CD4-positive, alpha-beta T cell treated with Interleukin-6 at 100 ng/mL for 8 hours (primary cell): ENCODE measurements at regions not wholly inside any gene's neighbourhood (a gene's known extent, or its start where the extent isn't known, plus 50 kb on each side); places are given as distances from the start of the nearest gene placed in this dataset.

Source experiments
- DNase-seq: peaks from one replicate; pipeline ENCODE4 v3.0.0-alpha.2; 2020; ENCODE audit warnings: mixed read lengths, low spot score

GRCh38 chr21:35933466-35933865 lies 126.9 kb downstream of the SETD4 start:
- DNase-seq, result no peak

- DNase-seq, result peak; percentile 21
These were observed 128.0 kb downstream of the SETD4 start for GRCh38 chr21:35932232-35932911.

GRCh38 chr21:35929901-35930300 lies 130.4 kb downstream of the SETD4 start:
- no peak for DNase-seq

GRCh38 chr21:35927262-35927661 lies 133.1 kb downstream of the SETD4 start:
- no peak for DNase-seq

- no peak for DNase-seq
These were observed 134.2 kb downstream of the SETD4 start for GRCh38 chr21:35926003-35926740.

- no peak for DNase-seq
These were observed 134.8 kb downstream of the SETD4 start for GRCh38 chr21:35925497-35925896.

- no peak for DNase-seq
These were observed 135.5 kb downstream of the SETD4 start for GRCh38 chr21:35924714-35925301.

- DNase-seq, result no peak
These were observed 136.4 kb downstream of the SETD4 start for GRCh38 chr21:35923971-35924370.

GRCh38 chr21:35922618-35923017 lies 137.7 kb downstream of the SETD4 start:
- no peak for DNase-seq

- no peak for DNase-seq
These were observed 138.9 kb downstream of the SETD4 start for GRCh38 chr21:35921471-35921870.

- DNase-seq, result no peak
These were observed 139.9 kb downstream of the SETD4 start for GRCh38 chr21:35920436-35920835.

GRCh38 chr21:35915030-35915429 lies 145.3 kb downstream of the SETD4 start:
- DNase-seq, result no peak

- DNase-seq, result no peak
These were observed 148.7 kb downstream of the SETD4 start for GRCh38 chr21:35911412-35912191.

- DNase-seq, result no peak
These were observed 150.7 kb downstream of the SETD4 start for GRCh38 chr21:35909456-35910223.

GRCh38 chr21:35908311-35909078 lies 151.8 kb downstream of the SETD4 start:
- no peak for DNase-seq

- DNase-seq, result no peak
These were observed 153.7 kb downstream of the SETD4 start for GRCh38 chr21:35906586-35906985.

- no peak for DNase-seq
These were observed 154.4 kb downstream of the SETD4 start for GRCh38 chr21:35905963-35906345.

GRCh38 chr21:35905096-35905962 lies 155.0 kb downstream of the SETD4 start:
- no peak for DNase-seq

- no peak for DNase-seq
These were observed 159.8 kb downstream of the SETD4 start for GRCh38 chr21:35900539-35900938.

GRCh38 chr21:35896060-35896459 lies 164.3 kb downstream of the SETD4 start:
- DNase-seq, result no peak
